B cell (primary cell): ENCODE measurements at regions not wholly inside any gene's neighbourhood (a gene's known extent, or its start where the extent isn't known, plus 50 kb on each side); places are given as distances from the start of the nearest gene placed in this dataset.

Experiments
- ATAC-seq: fragments of 200-7000 bp; cut with Tn5 transposase; one replicate; pipeline ENCODE4 v1.10.0; 2021; ENCODE audit warnings: low read depth, mild to moderate bottlenecking, moderate number of reproducible peaks, moderate library complexity
- CTCF ChIA-PET: fragments of 350-600 bp; sonication (Branson Sonifier 250); formaldehyde crosslinking; loops from one replicate; lab custom pipeline; 2021; ENCODE audit warnings: antibody characterized with exemption, inconsistent platforms; lab: Charles Lee
- POLR2A ChIA-PET: fragments of 350-600 bp; sonication (Branson Sonifier 250); formaldehyde crosslinking; loops from one replicate; lab custom pipeline; 2021; ENCODE audit warnings: antibody characterized with exemption; lab: Charles Lee
- DNase-seq: peaks from one replicate; pipeline ENCODE4 v3.0.0; 2013
- H2AFZ ChIP-seq: 2 replicates; pipeline ENCODE4 v1.6.1; 2012; ENCODE audit warnings: mild to moderate bottlenecking, low read depth, low read length; ENCODE audit not compliant: insufficient read depth, poor library complexity, severe bottlenecking
- H3K27ac ChIP-seq, 2 donors: 1 replicate in 1 of 2; 2 replicates in 1 of 2; pipeline ENCODE4 v1.5.1; 2012 to 2013; ENCODE audit warnings: low read length in 2 of 2, mild to moderate bottlenecking in 2 of 2, moderate library complexity in 1 of 2
- H3K27me3 ChIP-seq, 4 experiments: fragments of 200-600 bp in 1 of 4; sonication (generic) in 1 of 4; replicated peaks in 1 of 4; 1 replicate in 2 of 4; 2 replicates in 2 of 4; pipeline versions ENCODE4 v1.6.1 to v1.7.0; 2013 to 2016; ENCODE audit warnings: low read length in 3 of 4, mild to moderate bottlenecking in 2 of 4, mixed read lengths in 1 of 4, moderate library complexity in 1 of 4; ENCODE audit not compliant: insufficient read depth in 4 of 4, control insufficient read depth in 3 of 4; ENCODE audit errors: control extremely low read depth in 1 of 4
- H3K36me3 ChIP-seq, 2 experiments: replicated peaks in 1 of 2; 1 replicate in 1 of 2; 2 replicates in 1 of 2; pipeline versions ENCODE4 v1.6.1 to v1.7.1; 2013; ENCODE audit warnings: low read length in 1 of 2; ENCODE audit not compliant: insufficient read depth in 2 of 2, control insufficient read depth in 1 of 2; ENCODE audit errors: control extremely low read depth in 1 of 2, extremely low read depth in 1 of 2
- H3K4me1 ChIP-seq, 2 donors: fragments of 200-600 bp in 1 of 2; sonication (generic) in 1 of 2; 1 replicate in 1 of 2; 2 replicates in 1 of 2; pipeline versions ENCODE4 v1.5.1 to v1.6.1; 2013 to 2017; ENCODE audit warnings: low read length in 2 of 2; ENCODE audit not compliant: control insufficient read depth in 2 of 2, insufficient read depth in 2 of 2
- H3K4me2 ChIP-seq: replicated peaks from 2 replicates; pipeline ENCODE3; 2012; ENCODE audit warnings: mild to moderate bottlenecking, low read depth, low read length; ENCODE audit not compliant: poor library complexity, severe bottlenecking
- H3K4me3 ChIP-seq, 5 experiments: fragments of 200-600 bp in 1 of 5; sonication (generic) in 1 of 5; 1 replicate in 3 of 5; 2 replicates in 2 of 5; pipeline versions ENCODE4 v1.5.1 to v1.7.0; 2011 to 2016; ENCODE audit warnings: low read length in 4 of 5, mild to moderate bottlenecking in 4 of 5, low read depth in 2 of 5, control low read depth in 1 of 5, moderate library complexity in 1 of 5; ENCODE audit not compliant: insufficient read depth in 1 of 5; ENCODE audit errors: control extremely low read depth in 1 of 5, extremely low read depth in 1 of 5
- H3K79me2 ChIP-seq: fragments of 200-600 bp; sonication (generic); one replicate; pipeline ENCODE4 v1.6.0; 2016; ENCODE audit warnings: low read length; ENCODE audit not compliant: control insufficient read depth, insufficient read depth
- H3K9ac ChIP-seq: fragments of 200-600 bp; sonication (generic); 2 replicates; pipeline ENCODE4 v1.6.1; 2017; ENCODE audit warnings: mild to moderate bottlenecking, low read length, moderate library complexity
- H3K9me3 ChIP-seq, 3 donors: one replicate each; pipeline versions ENCODE4 v1.6.1 to v1.7.1; 2013; ENCODE audit warnings: low read length in 2 of 3; ENCODE audit not compliant: control insufficient read depth in 2 of 3, insufficient read depth in 1 of 3; ENCODE audit errors: control extremely low read depth in 1 of 3
- H4K20me1 ChIP-seq: 2 replicates; pipeline ENCODE4 v1.6.0; 2012; ENCODE audit warnings: mild to moderate bottlenecking, low read length; ENCODE audit not compliant: insufficient read depth, control insufficient read depth, poor library complexity, severe bottlenecking
- H3K27ac Mint-ChIP-seq: one replicate; pipeline ENCODE4 v1.8.0; 2021; ENCODE audit warnings: mixed read lengths
- H3K27me3 Mint-ChIP-seq: one replicate; pipeline ENCODE4 v1.8.0; 2021; ENCODE audit warnings: mixed read lengths
- H3K4me1 Mint-ChIP-seq: one replicate; pipeline ENCODE4 v1.8.0; 2021; ENCODE audit warnings: mixed read lengths
- H3K4me3 Mint-ChIP-seq: one replicate; pipeline ENCODE4 v1.8.0; 2021; ENCODE audit warnings: mixed read lengths
- H3K9me3 Mint-ChIP-seq: one replicate; pipeline ENCODE4 v1.8.0; 2022; ENCODE audit warnings: mixed read lengths; ENCODE audit not compliant: insufficient read depth
- EZH2 ChIP-seq: IDR thresholded peaks from 2 replicates; pipeline ENCODE4 v1.6.1; 2012; ENCODE audit warnings: borderline replicate concordance, low read depth, mild to moderate bottlenecking, moderate library complexity, low read length; ENCODE audit not compliant: insufficient read depth, poor library complexity, severe bottlenecking
- WGBS: methylation state at CpG from one replicate; pipeline ENCODE4 v1.1.5; 2013; ENCODE audit warnings: missing lambda C conversion rate; ENCODE audit not compliant: insufficient coverage; 5-methylcytosine and 5-hydroxymethylcytosine counted together
- intact Hi-C: fragments of 100-400 bp; cut with micrococcal nuclease; formaldehyde crosslinking; loops from one replicate; pipeline ENCODE4 v1.10.0; 2022
- TF ChIP-seq, protein P1 (sequence below): fragments of 200-600 bp; IDR thresholded peaks from one replicate; pipeline ENCODE4 v1.8.0; 2022; ENCODE audit warnings: antibody characterized with exemption, mild to moderate bottlenecking

- Mint-ChIP-seq H3K4me3 (no peak overlapping the region), H3K9me3 (no peaks in the 10 kb centered on the region), H3K27ac (no peak overlapping the region), H3K27me3 (no peaks in the 10 kb centered on the region), H3K4me1 (no peaks in the 10 kb centered on the region)
- DNase-seq (no peak), ATAC-seq (no peak)
- no peaks in the 10 kb centered on the region for H4K20me1 ChIP-seq
- H2AFZ ChIP-seq, result no peak overlapping the region
- ChIA-PET CTCF (no interaction called here), POLR2A (no interaction called here)
- no peak overlapping the region for H3K9ac ChIP-seq
- TF ChIP-seq, protein P1, sequence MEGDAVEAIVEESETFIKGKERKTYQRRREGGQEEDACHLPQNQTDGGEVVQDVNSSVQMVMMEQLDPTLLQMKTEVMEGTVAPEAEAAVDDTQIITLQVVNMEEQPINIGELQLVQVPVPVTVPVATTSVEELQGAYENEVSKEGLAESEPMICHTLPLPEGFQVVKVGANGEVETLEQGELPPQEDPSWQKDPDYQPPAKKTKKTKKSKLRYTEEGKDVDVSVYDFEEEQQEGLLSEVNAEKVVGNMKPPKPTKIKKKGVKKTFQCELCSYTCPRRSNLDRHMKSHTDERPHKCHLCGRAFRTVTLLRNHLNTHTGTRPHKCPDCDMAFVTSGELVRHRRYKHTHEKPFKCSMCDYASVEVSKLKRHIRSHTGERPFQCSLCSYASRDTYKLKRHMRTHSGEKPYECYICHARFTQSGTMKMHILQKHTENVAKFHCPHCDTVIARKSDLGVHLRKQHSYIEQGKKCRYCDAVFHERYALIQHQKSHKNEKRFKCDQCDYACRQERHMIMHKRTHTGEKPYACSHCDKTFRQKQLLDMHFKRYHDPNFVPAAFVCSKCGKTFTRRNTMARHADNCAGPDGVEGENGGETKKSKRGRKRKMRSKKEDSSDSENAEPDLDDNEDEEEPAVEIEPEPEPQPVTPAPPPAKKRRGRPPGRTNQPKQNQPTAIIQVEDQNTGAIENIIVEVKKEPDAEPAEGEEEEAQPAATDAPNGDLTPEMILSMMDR, result no peak
- no peak for TF ChIP-seq EZH2
- H3K27ac ChIP-seq, result no peak overlapping the region
- no peaks in the 10 kb centered on the region for H3K4me1 ChIP-seq
- no peaks in the 10 kb centered on the region for H3K79me2 ChIP-seq
- intact Hi-C loops, result no loop called here
- H3K9me3 ChIP-seq, result peaks cover 0 to 3% (median 0%) of the 10 kb centered on the region in 3 donors
- H3K27me3 ChIP-seq, result no peaks in the 10 kb centered on the region
- WGBS, result no CpG with 5 or more reads among the region's 3 CpGs
- H3K4me2 ChIP-seq, result no peak overlapping the region
- no peak overlapping the region for H3K4me3 ChIP-seq
- no peaks in the 10 kb centered on the region for H3K36me3 ChIP-seq
These were observed 341.9 kb upstream of the EYS start for GRCh38 chr6:66048684-66049474.

- H3K27ac Mint-ChIP-seq, result no peak overlapping the region
- H3K27me3 Mint-ChIP-seq, result no peaks in the 10 kb centered on the region
These were observed 325.6 kb upstream of the EYS start for GRCh38 chr6:66032626-66033025.

More at GRCh38 chr6:66032626-66033025, 325.6 kb upstream of the EYS start:
- H3K79me2 ChIP-seq, result no peaks in the 10 kb centered on the region
- no peak for TF ChIP-seq EZH2
- TF ChIP-seq, protein P1, result no peak
- ChIA-PET CTCF (no interaction called here), POLR2A (no interaction called here)
- H3K4me2 ChIP-seq, result no peak overlapping the region
- H3K4me3 ChIP-seq, result no peak overlapping the region
- H3K27me3 ChIP-seq, result no peaks in the 10 kb centered on the region
- H3K9ac ChIP-seq, result no peak overlapping the region
- no CpG with 5 or more reads among the region's 1 CpG for WGBS
- no peaks in the 10 kb centered on the region for H3K4me1 Mint-ChIP-seq
- peaks cover 0 to 4% (median 0%) of the 10 kb centered on the region in 3 donors for H3K9me3 ChIP-seq
- intact Hi-C loops, result no loop called here
- ATAC-seq (no peak), DNase-seq (no peak)
- H3K27ac ChIP-seq, result no peak overlapping the region
- H3K4me3 Mint-ChIP-seq, result no peak overlapping the region
- no peaks in the 10 kb centered on the region for H3K36me3 ChIP-seq
- H3K4me1 ChIP-seq, result no peaks in the 10 kb centered on the region
- no peaks in the 10 kb centered on the region for H4K20me1 ChIP-seq
- peaks cover 5% of the 10 kb centered on the region for H3K9me3 Mint-ChIP-seq
- H2AFZ ChIP-seq, result no peak overlapping the region
